Natural killer cell (primary cell): ENCODE measurements at regions not wholly inside any gene's neighbourhood (a gene's known extent, or its start where the extent isn't known, plus 50 kb on each side); places are given as distances from the start of the nearest gene placed in this dataset.
"Not testable (repeated sequence)": the region's sequence is repeated elsewhere in the genome, so short reads cannot be mapped to it uniquely, and the experiment has no call there.

Experiments used
- ATAC-seq, 3 donors: fragments of 150-1000 bp in 2 of 3; fragments of 200-7000 bp in 1 of 3; cut with Tn5 transposase; 1 replicate in 1 of 3; 2 replicates in 2 of 3; pipeline ENCODE4 v1.10.0; 2021; ENCODE audit warnings: mild to moderate bottlenecking in 2 of 3, moderate library complexity in 2 of 3
- DNase-seq, 2 donors: peaks; one replicate each; pipeline versions ENCODE4 v3.0.0 to v3.0.0-alpha.2; 2013 to 2021; ENCODE audit warnings: mixed read lengths in 1 of 2
- H3K27ac ChIP-seq: one replicate; pipeline ENCODE4 v1.5.1; 2013; ENCODE audit warnings: mild to moderate bottlenecking, low read length
- H3K27me3 ChIP-seq: one replicate; pipeline ENCODE4 v1.6.1; 2013; ENCODE audit warnings: low read length; ENCODE audit not compliant: control insufficient read depth, insufficient read depth
- H3K36me3 ChIP-seq: one replicate; pipeline ENCODE4 v1.6.1; 2013; ENCODE audit warnings: low read length; ENCODE audit not compliant: control insufficient read depth, insufficient read depth
- H3K4me1 ChIP-seq: one replicate; pipeline ENCODE4 v1.6.1; 2013; ENCODE audit warnings: low read length; ENCODE audit not compliant: control insufficient read depth, insufficient read depth
- H3K4me3 ChIP-seq: one replicate; pipeline ENCODE4 v1.5.1; 2013; ENCODE audit warnings: low read length
- H3K9me3 ChIP-seq: one replicate; pipeline ENCODE4 v1.6.1; 2013; ENCODE audit warnings: low read length; ENCODE audit not compliant: control insufficient read depth, insufficient read depth
- H3K27ac Mint-ChIP-seq, 2 donors: one replicate each; pipeline ENCODE4 v1.8.0; 2022; ENCODE audit warnings: mild to moderate bottlenecking in 2 of 2, mixed read lengths in 2 of 2, moderate library complexity in 1 of 2
- H3K27me3 Mint-ChIP-seq, 2 donors: one replicate each; pipeline ENCODE4 v1.8.0; 2022; ENCODE audit warnings: low read depth in 2 of 2, mixed read lengths in 2 of 2
- H3K36me3 Mint-ChIP-seq: one replicate; pipeline ENCODE4 v1.8.0; 2022; ENCODE audit warnings: mixed read lengths
- H3K4me1 Mint-ChIP-seq, 2 donors: one replicate each; pipeline ENCODE4 v1.8.0; 2022; ENCODE audit warnings: mixed read lengths in 2 of 2
- H3K4me3 Mint-ChIP-seq: one replicate; pipeline ENCODE4 v1.8.0; 2022; ENCODE audit warnings: mild to moderate bottlenecking, moderate library complexity, mixed read lengths
- H3K9me3 Mint-ChIP-seq, 2 donors: one replicate each; pipeline ENCODE4 v1.8.0; 2022; ENCODE audit warnings: mixed read lengths in 2 of 2
- WGBS: methylation state at CpG from one replicate; pipeline ENCODE4 v1.1.7; 2013; ENCODE audit warnings: missing lambda C conversion rate; ENCODE audit not compliant: insufficient coverage; 5-methylcytosine and 5-hydroxymethylcytosine counted together
- intact Hi-C: fragments of 100-400 bp; cut with micrococcal nuclease; formaldehyde crosslinking; loops from one replicate; pipeline ENCODE4 v1.14.2; 2022
- TF ChIP-seq, protein P1 (sequence below): fragments of 200-600 bp; IDR thresholded peaks from one replicate; pipeline ENCODE4 v1.8.0; 2022; ENCODE audit warnings: antibody characterized with exemption

DNA sequence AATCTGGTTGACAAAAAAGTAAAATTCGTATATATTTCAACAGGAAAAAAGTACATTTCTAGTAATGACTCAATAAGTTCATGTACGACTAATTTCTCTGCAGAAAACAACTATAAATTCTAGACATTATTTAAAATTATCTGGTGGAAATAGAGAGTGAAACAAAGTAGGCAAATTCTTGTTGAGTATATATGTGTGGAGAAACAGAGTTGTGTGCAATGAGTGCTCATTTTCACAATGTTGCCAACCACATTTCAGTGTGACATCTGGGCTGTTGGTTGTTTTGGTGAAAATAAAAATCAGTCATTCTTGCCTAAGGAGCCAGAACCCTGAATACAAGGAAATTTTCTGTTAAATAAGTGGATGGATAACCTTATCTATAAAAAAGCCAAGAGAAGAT, 372.0 kb upstream of the NDST4 start:
- Mint-ChIP-seq H3K4me1 (no peaks in the 10 kb centered on the region), H3K9me3 (peaks cover 3 to 17% of the 10 kb centered on the region in 2 donors), H3K36me3 (no peaks in the 10 kb centered on the region), H3K27me3 (no peaks in the 10 kb centered on the region), H3K4me3 (no peak overlapping the region), H3K27ac (no peak overlapping the region)
- ATAC-seq = no peak
- H3K4me3 ChIP-seq = no peak overlapping the region
- H3K9me3 ChIP-seq = peaks cover 6% of the 10 kb centered on the region
- no peak overlapping the region for H3K27ac ChIP-seq
- intact Hi-C loops = no loop called here
- no peaks in the 10 kb centered on the region for H3K27me3 ChIP-seq
- no peaks in the 10 kb centered on the region for H3K4me1 ChIP-seq
- H3K36me3 ChIP-seq = no peaks in the 10 kb centered on the region
- TF ChIP-seq, protein P1, sequence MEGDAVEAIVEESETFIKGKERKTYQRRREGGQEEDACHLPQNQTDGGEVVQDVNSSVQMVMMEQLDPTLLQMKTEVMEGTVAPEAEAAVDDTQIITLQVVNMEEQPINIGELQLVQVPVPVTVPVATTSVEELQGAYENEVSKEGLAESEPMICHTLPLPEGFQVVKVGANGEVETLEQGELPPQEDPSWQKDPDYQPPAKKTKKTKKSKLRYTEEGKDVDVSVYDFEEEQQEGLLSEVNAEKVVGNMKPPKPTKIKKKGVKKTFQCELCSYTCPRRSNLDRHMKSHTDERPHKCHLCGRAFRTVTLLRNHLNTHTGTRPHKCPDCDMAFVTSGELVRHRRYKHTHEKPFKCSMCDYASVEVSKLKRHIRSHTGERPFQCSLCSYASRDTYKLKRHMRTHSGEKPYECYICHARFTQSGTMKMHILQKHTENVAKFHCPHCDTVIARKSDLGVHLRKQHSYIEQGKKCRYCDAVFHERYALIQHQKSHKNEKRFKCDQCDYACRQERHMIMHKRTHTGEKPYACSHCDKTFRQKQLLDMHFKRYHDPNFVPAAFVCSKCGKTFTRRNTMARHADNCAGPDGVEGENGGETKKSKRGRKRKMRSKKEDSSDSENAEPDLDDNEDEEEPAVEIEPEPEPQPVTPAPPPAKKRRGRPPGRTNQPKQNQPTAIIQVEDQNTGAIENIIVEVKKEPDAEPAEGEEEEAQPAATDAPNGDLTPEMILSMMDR = no peak
- no CpG with 5 or more reads among the region's 2 CpGs for WGBS
- no peak for DNase-seq

DNA sequence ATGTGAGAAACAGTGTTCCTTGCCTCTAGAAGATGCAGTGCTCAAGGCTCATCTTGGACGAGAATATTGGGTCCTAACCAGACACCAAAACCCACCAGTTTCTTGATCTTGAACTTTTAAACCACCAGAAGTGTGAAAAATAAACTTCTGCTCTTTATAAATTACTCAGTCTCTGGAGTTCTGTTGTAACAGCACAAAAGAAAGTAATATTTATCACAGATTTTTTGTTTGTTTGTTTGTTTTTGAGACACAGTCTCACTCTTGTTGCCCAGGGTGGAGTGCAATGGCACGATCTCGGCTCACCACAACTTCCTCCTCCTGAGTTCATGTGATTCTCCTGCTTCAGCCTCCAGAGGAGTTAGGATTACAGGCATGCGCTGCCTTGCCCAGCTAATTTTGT, 371.1 kb upstream of the NDST4 start:
- WGBS = 51% methylated on average over 4 of the region's 4 CpGs
- Mint-ChIP-seq H3K4me1 (no peaks in the 10 kb centered on the region), H3K27me3 (no peaks in the 10 kb centered on the region), H3K4me3 (no peak overlapping the region), H3K36me3 (no peaks in the 10 kb centered on the region), H3K9me3 (peaks cover 3 to 12% of the 10 kb centered on the region in 2 donors), H3K27ac (no peak overlapping the region)
- H3K27me3 ChIP-seq = no peaks in the 10 kb centered on the region
- H3K27ac ChIP-seq = no peak overlapping the region
- no peak overlapping the region for H3K4me3 ChIP-seq
- intact Hi-C loops = no loop called here
- ATAC-seq = no peak
- no peaks in the 10 kb centered on the region for H3K4me1 ChIP-seq
- TF ChIP-seq, protein P1 = no peak
- peaks cover 6% of the 10 kb centered on the region for H3K9me3 ChIP-seq
- no peaks in the 10 kb centered on the region for H3K36me3 ChIP-seq
- DNase-seq = no peak

DNA sequence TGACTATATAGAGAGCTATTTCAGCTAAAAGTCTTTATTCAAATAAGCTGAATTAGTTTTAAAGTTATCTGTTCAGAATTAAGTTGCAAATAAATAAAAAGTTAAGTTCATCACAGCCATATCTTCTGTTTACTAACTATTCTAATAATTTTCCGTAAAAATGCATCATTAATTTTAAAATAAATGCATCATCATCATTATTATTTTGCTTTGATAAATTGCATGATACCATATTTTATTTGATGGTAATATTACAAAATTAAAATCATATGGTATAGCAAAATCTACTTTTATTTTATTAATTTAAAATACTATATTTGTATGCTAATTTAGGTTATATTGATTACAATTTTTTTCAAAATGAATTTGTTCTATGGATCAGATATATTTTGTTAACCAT, 357.3 kb upstream of the NDST4 start:
- H3K27me3 Mint-ChIP-seq = no peaks in the 10 kb centered on the region
- DNase-seq (no peak), ATAC-seq (no peak)
- H3K4me3 ChIP-seq = no peak overlapping the region
- no peak overlapping the region for H3K27ac ChIP-seq
- H3K27ac Mint-ChIP-seq = no peak overlapping the region
- TF ChIP-seq, protein P1 = no peak
- no peak overlapping the region for H3K4me3 Mint-ChIP-seq
- no peaks in the 10 kb centered on the region for H3K9me3 ChIP-seq
- H3K4me1 Mint-ChIP-seq = no peaks in the 10 kb centered on the region
- peaks cover 4 to 6% of the 10 kb centered on the region in 2 donors for H3K9me3 Mint-ChIP-seq
- no peaks in the 10 kb centered on the region for H3K36me3 ChIP-seq
- no peaks in the 10 kb centered on the region for H3K27me3 ChIP-seq
- no peaks in the 10 kb centered on the region for H3K36me3 Mint-ChIP-seq
- intact Hi-C loops = no loop called here
- no CpG with 5 or more reads among the region's 1 CpG for WGBS
- no peaks in the 10 kb centered on the region for H3K4me1 ChIP-seq

DNA sequence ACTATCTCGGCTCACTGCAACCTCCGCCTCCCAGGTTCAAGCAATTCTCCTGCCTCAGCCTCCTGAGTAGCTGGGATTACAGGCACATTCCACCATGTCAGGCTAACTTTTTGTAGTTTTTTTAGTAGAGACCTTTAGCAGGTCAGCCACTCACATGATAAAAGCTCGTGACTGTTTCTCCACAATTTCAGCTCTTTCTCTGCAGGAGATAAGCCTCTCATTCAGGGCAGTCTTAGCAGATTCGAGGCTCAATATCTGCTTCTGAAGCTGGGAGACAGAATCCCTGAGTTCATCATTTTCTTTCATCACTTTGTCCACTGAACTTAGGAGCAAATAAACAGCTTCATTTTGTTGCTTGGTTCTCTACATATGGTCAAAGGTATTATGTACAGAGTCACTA, 345.9 kb upstream of the NDST4 start:
- H3K4me3 Mint-ChIP-seq, H3K9me3 Mint-ChIP-seq, DNase-seq, H3K27ac ChIP-seq, H3K27me3 ChIP-seq, H3K4me1 Mint-ChIP-seq, H3K4me3 ChIP-seq, H3K27ac Mint-ChIP-seq, H3K36me3 ChIP-seq, H3K27me3 Mint-ChIP-seq, H3K4me1 ChIP-seq, H3K9me3 ChIP-seq, ATAC-seq, intact Hi-C loops, H3K36me3 Mint-ChIP-seq: not testable (repeated sequence)
- WGBS = 76% methylated on average over 4 of the region's 4 CpGs
